DMS 273 treated with DMSO at 0.1 percent for 48 hours (cell line): ENCODE measurements at regions not wholly inside any gene's neighbourhood (a gene's known extent, or its start where the extent isn't known, plus 50 kb on each side); places are given as distances from the start of the nearest gene placed in this dataset.
"Not testable (repeated sequence)": the region's sequence is repeated elsewhere in the genome, so short reads cannot be mapped to it uniquely, and the experiment has no call there.

Source experiments
- DNase-seq: peaks from one replicate; lab custom pipeline; 2025; lab: John Stamatoyannopoulos, UW

- not testable (repeated sequence) for DNase-seq
These were observed 62.2 kb upstream of the FBXL17 start for GRCh38 chr5:108444130-108444529.

- DNase-seq = not testable (repeated sequence)
These were observed 60.3 kb upstream of the FBXL17 start for GRCh38 chr5:108442063-108442651.

GRCh38 chr5:108437425-108437824, 55.5 kb upstream of the FBXL17 start:
- no peak for DNase-seq

GRCh38 chr5:108436696-108437095, 54.8 kb upstream of the FBXL17 start:
- DNase-seq = no peak

DNA sequence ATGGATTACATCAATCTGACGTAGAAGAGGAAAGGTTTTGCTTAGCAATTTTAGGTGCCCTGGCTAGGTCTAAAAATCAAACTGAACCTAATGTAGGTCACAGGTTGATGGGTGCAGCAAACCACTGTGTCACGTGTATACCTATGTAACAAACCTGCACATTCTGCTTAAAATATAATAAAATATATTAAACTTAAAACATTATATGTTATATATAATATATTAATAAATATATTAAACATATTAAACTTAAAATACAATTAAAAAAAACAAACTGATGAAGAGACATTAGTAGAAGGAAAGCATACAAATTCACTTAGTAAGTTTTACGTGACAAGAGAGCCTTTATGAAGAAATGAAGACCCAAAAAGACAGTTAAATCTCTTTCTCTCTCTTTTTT, 51.7 kb upstream of the FBXL17 start:
- DNase-seq = no peak

DNA sequence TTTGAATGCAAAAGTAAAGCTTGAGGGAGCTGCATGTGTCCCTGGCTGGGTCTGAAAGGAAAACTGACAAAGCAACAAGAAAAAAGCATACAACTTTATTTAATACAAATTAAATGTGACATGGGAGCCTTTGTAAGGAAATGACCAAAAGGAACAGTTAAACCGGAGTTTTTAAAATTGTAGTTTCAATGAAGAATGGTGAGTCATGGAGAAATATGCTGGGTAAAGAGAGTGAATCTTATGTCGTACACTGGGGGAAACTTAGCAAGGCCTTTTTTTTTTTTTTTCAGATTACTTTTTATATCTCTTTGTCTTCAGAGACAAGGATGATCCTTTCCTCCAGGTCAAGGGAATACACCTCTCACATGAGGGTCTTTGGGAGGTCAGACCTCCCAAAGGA, 50.1 kb upstream of the FBXL17 start:
- no peak for DNase-seq
